ENCODE measurements at regions not wholly inside any gene's neighbourhood (a gene's known extent, or its start where the extent isn't known, plus 50 kb on each side); places are given as distances from the start of the nearest gene placed in this dataset.
A peak's percentile ranks its signal among the peaks of the same experiment; 100 is the strongest.

GRCh38 chr17:64732336-64733006 lies 70.4 kb upstream of the SMURF2 start:
- H3K9ac ChIP-seq (ENCODE audit: low read length): peak overlapping the region; percentile 38
- no peaks in the 10 kb centered on the region for H3K9me3 ChIP-seq (ENCODE audit: control insufficient read depth in 1 of 2, insufficient read depth in 1 of 2, low read depth in 1 of 2, low read length in 2 of 2)
- H3K4me2 ChIP-seq (ENCODE audit: low read length): peak overlapping the region; percentile 55
- H3K4me3 ChIP-seq (replicated peaks in 1 of 2; ENCODE audit: low read depth in 1 of 2, low read length in 2 of 2): peak overlapping the region in 1 of 2 experiments; percentile 21; a peak in 2 of 4 replicates
- no peaks in the 10 kb centered on the region for H3K27me3 ChIP-seq (ENCODE audit: insufficient read depth, low read length)
- ATAC-seq (peak; percentile 55), DNase-seq (ENCODE audit: low read depth, low spot score) (no peak)
- peak overlapping the region; percentile 47 for H2AFZ ChIP-seq (ENCODE audit: low read depth, low read length, poor library complexity, severe bottlenecking)
- H3K4me1 ChIP-seq (ENCODE audit: control insufficient read depth in 1 of 2, insufficient read depth in 2 of 2, low read length in 2 of 2): peaks cover 44 to 91% of the 10 kb centered on the region in 2 experiments
- intact Hi-C loops (cut with micrococcal nuclease): no loop called here
- no peaks in the 10 kb centered on the region for H3K36me3 ChIP-seq (ENCODE audit: control insufficient read depth in 1 of 2, insufficient read depth in 2 of 2, low read length in 2 of 2)
- ChIA-PET CTCF (interaction anchor here (1.3 to 1.4 kb wide), 2 partner anchors 83 to 312 kb away, joined by 3 to 6 read pairs; no protein-coding TSS in a partner anchor), RAD21 (ENCODE audit: low non-redundant PET in 1 of 2, low total read pairs in 2 of 2, uncharacterized antibody in 2 of 2, unreplicated experiment in 2 of 2) (no interaction called here), POLR2A (interaction anchor here (0.6 to 2.7 kb wide), 10 partner anchors 20 to 226 kb away, joined by 3 to 14 read pairs (median 4); partner anchors contain the start of genes CEP95 and SMURF2)
- H4K20me1 ChIP-seq (ENCODE audit: insufficient read depth): no peaks in the 10 kb centered on the region
- H3K79me2 ChIP-seq (ENCODE audit: insufficient read depth, low read length): no peaks in the 10 kb centered on the region
- H3K27ac ChIP-seq (ENCODE audit: low read depth, low read length): peak overlapping the region; percentile 59
- BruUV-seq (replicated peaks): no TSS peak
- H3K9me2 ChIP-seq (ENCODE audit: insufficient read depth): no peaks in the 10 kb centered on the region
- TF ChIP-seq, protein P1, sequence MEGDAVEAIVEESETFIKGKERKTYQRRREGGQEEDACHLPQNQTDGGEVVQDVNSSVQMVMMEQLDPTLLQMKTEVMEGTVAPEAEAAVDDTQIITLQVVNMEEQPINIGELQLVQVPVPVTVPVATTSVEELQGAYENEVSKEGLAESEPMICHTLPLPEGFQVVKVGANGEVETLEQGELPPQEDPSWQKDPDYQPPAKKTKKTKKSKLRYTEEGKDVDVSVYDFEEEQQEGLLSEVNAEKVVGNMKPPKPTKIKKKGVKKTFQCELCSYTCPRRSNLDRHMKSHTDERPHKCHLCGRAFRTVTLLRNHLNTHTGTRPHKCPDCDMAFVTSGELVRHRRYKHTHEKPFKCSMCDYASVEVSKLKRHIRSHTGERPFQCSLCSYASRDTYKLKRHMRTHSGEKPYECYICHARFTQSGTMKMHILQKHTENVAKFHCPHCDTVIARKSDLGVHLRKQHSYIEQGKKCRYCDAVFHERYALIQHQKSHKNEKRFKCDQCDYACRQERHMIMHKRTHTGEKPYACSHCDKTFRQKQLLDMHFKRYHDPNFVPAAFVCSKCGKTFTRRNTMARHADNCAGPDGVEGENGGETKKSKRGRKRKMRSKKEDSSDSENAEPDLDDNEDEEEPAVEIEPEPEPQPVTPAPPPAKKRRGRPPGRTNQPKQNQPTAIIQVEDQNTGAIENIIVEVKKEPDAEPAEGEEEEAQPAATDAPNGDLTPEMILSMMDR (IDR thresholded peaks at IDR 0.05 in 2 of 3, conservative IDR thresholded peaks at IDR 0.05 in 1 of 3; ENCODE audit: borderline replicate concordance in 1 of 3, insufficient read depth in 1 of 3, low read depth in 2 of 3, low read length in 2 of 3): no peak
- TF ChIP-seq YY1 (IDR thresholded peaks at IDR 0.05; ENCODE audit: extremely low read depth, insufficient replicate concordance, low read depth, low read length) (peak; percentile 4), ZNF274 (IDR thresholded peaks at IDR 0.05; ENCODE audit: low read depth, low read length) (no peak), ZFX (IDR thresholded peaks at IDR 0.05) (no peak), EGR1 (IDR thresholded peaks at IDR 0.05; ENCODE audit: low read depth) (0 out of 2 replicates have a peak, but pooled peaks have one; percentile 29), CEBPB (IDR thresholded peaks at IDR 0.05; ENCODE audit: low read depth) (no peak), POLR2AphosphoS5 (IDR thresholded peaks at IDR 0.05; ENCODE audit: low read depth, low read length) (no peak), SP1 (IDR thresholded peaks at IDR 0.05; ENCODE audit: low read depth) (peak; percentile 47), FOSL1 (IDR thresholded peaks at IDR 0.05; ENCODE audit: low read depth) (peak; percentile 68), ELF1 (IDR thresholded peaks at IDR 0.05; ENCODE audit: borderline replicate concordance, low read depth) (no peak), RAD21 (IDR thresholded peaks at IDR 0.05; ENCODE audit: low read depth) (no peak; the same call in 1 of the 2 replicates), SRF (IDR thresholded peaks at IDR 0.05; ENCODE audit: low read depth) (no peak), EZH2phosphoT487 (IDR thresholded peaks at IDR 0.05; ENCODE audit: borderline replicate concordance) (no peak), CBX3 (IDR thresholded peaks at IDR 0.05; ENCODE audit: low read depth) (no peak; the same call in 1 of the 2 replicates), TCF7L2 (IDR thresholded peaks at IDR 0.05; ENCODE audit: borderline replicate concordance, extremely low read depth, insufficient read depth, insufficient read length) (peak; percentile 66), JUND (IDR thresholded peaks at IDR 0.05) (peak; percentile 79), POLR2A (IDR thresholded peaks at IDR 0.05; ENCODE audit: borderline replicate concordance, extremely low read depth, insufficient read depth, insufficient read length) (no peak), ATF3 (IDR thresholded peaks at IDR 0.05) (no peak), SIN3A (IDR thresholded peaks at IDR 0.05; ENCODE audit: low read depth) (no peak), EZH2 (IDR thresholded peaks at IDR 0.05) (no peak)
- TF ChIP-seq, protein P2, sequence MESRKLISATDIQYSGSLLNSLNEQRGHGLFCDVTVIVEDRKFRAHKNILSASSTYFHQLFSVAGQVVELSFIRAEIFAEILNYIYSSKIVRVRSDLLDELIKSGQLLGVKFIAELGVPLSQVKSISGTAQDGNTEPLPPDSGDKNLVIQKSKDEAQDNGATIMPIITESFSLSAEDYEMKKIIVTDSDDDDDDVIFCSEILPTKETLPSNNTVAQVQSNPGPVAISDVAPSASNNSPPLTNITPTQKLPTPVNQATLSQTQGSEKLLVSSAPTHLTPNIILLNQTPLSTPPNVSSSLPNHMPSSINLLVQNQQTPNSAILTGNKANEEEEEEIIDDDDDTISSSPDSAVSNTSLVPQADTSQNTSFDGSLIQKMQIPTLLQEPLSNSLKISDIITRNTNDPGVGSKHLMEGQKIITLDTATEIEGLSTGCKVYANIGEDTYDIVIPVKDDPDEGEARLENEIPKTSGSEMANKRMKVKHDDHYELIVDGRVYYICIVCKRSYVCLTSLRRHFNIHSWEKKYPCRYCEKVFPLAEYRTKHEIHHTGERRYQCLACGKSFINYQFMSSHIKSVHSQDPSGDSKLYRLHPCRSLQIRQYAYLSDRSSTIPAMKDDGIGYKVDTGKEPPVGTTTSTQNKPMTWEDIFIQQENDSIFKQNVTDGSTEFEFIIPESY (IDR thresholded peaks at IDR 0.05; ENCODE audit: extremely low read depth, insufficient replicate concordance, low read length): no peak

Measured in HCT116 (cell line).